MCF 10A (cell line): ENCODE measurements at regions not wholly inside any gene's neighbourhood (a gene's known extent, or its start where the extent isn't known, plus 50 kb on each side); places are given as distances from the start of the nearest gene placed in this dataset.

Experiments
- BruUV-seq: library from RNA; stranded (reverse); fragments of 400-500 nt; replicated peaks from 2 replicates; lab custom pipeline; 2021; lab: Mats Ljungman, UMichigan
- CTCF ChIA-PET: fragments of 300-600 bp; sonication (Branson Sonifier 250); formaldehyde crosslinking; extraction: SDS; loops from one replicate; lab custom pipeline; 2021; ENCODE audit warnings: antibody characterized with exemption, inconsistent platforms; lab: Yijun Ruan, JAX
- POLR2A ChIA-PET: fragments of 300-600, 350-650 bp; sonication (Branson Sonifier 250); formaldehyde crosslinking; extraction: SDS; loops from one replicate; lab custom pipeline; 2020; ENCODE audit warnings: antibody characterized with exemption, inconsistent platforms; lab: Yijun Ruan, JAX
- DNase-seq: peaks from one replicate; pipeline ENCODE4 v3.0.0-alpha.2; 2018; ENCODE audit not compliant: unreplicated experiment
- H3K27ac Mint-ChIP-seq: one replicate; pipeline ENCODE4 v1.8.0; 2022; ENCODE audit warnings: mild to moderate bottlenecking, low read depth, mixed read lengths; ENCODE audit not compliant: unreplicated experiment
- H3K27me3 Mint-ChIP-seq: one replicate; pipeline ENCODE4 v1.8.0; 2022; ENCODE audit warnings: mixed read lengths; ENCODE audit not compliant: insufficient read depth, unreplicated experiment
- H3K36me3 Mint-ChIP-seq: one replicate; pipeline ENCODE4 v1.8.0; 2022; ENCODE audit warnings: mild to moderate bottlenecking, moderate library complexity, mixed read lengths; ENCODE audit not compliant: insufficient read depth, unreplicated experiment
- H3K4me1 Mint-ChIP-seq: one replicate; pipeline ENCODE4 v1.8.0; 2022; ENCODE audit warnings: mixed read lengths; ENCODE audit not compliant: insufficient read depth, unreplicated experiment
- H3K4me3 Mint-ChIP-seq: one replicate; pipeline ENCODE4 v1.8.0; 2022; ENCODE audit warnings: mild to moderate bottlenecking, moderate library complexity, mixed read lengths; ENCODE audit not compliant: unreplicated experiment
- H3K9me3 Mint-ChIP-seq: one replicate; pipeline ENCODE4 v1.8.0; 2022; ENCODE audit warnings: mixed read lengths; ENCODE audit not compliant: unreplicated experiment
- intact Hi-C: fragments of 100-400 bp; cut with micrococcal nuclease; formaldehyde crosslinking; loops from 2 replicates; pipeline ENCODE4 v1.14.1; 2022
- TF ChIP-seq, protein P1 (sequence below): fragments of 200-600 bp; IDR thresholded peaks from one replicate; pipeline ENCODE4 v1.8.0; 2022; ENCODE audit warnings: antibody characterized with exemption, mild to moderate bottlenecking; ENCODE audit not compliant: unreplicated experiment

DNA sequence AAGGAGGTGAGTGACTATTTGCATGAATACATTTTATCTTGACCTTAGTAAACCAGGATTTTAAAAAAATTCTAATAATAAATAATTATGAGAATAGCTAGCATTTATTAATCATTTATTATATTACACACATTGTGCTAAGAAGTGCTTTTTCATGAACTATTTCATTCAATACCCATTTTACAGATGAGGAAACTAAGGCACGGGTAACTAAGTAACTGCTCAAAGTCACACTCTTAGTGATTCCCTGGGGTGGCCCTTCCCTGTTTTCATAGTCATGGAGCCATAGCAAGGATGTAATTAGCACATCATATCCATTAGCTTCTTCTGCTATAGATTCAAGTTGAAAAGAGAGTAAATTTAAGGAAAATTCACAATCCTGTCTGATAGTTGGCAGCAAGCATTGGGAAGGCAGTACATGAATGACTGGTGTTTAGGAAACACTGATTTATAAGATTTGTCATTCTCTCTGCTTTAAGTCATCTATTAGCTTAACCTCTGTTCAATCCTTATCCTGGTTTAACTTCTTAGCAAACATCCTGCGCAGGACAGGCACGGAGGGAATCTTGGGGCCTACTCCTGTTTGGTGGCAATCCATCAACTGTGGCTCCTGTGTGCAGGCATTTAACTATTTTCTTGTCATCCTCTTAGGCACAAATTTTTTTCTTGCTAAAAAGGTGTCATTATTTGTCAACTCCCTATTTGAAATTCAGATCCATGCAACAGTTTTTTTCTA is 68.3 kb downstream of the RIN2 start:
- Mint-ChIP-seq H3K27me3 (no peaks in the 10 kb centered on the region), H3K27ac (no peak overlapping the region), H3K36me3 (peaks cover 1% of the 10 kb centered on the region), H3K4me3 (no peak overlapping the region), H3K4me1 (peaks cover 22% of the 10 kb centered on the region), H3K9me3 (no peaks in the 10 kb centered on the region)
- TF ChIP-seq, protein P1, sequence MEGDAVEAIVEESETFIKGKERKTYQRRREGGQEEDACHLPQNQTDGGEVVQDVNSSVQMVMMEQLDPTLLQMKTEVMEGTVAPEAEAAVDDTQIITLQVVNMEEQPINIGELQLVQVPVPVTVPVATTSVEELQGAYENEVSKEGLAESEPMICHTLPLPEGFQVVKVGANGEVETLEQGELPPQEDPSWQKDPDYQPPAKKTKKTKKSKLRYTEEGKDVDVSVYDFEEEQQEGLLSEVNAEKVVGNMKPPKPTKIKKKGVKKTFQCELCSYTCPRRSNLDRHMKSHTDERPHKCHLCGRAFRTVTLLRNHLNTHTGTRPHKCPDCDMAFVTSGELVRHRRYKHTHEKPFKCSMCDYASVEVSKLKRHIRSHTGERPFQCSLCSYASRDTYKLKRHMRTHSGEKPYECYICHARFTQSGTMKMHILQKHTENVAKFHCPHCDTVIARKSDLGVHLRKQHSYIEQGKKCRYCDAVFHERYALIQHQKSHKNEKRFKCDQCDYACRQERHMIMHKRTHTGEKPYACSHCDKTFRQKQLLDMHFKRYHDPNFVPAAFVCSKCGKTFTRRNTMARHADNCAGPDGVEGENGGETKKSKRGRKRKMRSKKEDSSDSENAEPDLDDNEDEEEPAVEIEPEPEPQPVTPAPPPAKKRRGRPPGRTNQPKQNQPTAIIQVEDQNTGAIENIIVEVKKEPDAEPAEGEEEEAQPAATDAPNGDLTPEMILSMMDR, result no peak
- no TSS peak for BruUV-seq
- intact Hi-C loops, result no loop called here
- DNase-seq, result no peak
- ChIA-PET CTCF (interaction anchor here (0.5 to 7.2 kb wide), 18 partner anchors 10 to 1624 kb away, joined by 3 to 92 read pairs (median 7); no protein-coding TSS in a partner anchor), POLR2A (interaction anchor here (0.9 to 4.4 kb wide), 7 partner anchors 9 to 168 kb away, joined by 3 to 24 read pairs (median 8); no protein-coding TSS in a partner anchor)

DNA sequence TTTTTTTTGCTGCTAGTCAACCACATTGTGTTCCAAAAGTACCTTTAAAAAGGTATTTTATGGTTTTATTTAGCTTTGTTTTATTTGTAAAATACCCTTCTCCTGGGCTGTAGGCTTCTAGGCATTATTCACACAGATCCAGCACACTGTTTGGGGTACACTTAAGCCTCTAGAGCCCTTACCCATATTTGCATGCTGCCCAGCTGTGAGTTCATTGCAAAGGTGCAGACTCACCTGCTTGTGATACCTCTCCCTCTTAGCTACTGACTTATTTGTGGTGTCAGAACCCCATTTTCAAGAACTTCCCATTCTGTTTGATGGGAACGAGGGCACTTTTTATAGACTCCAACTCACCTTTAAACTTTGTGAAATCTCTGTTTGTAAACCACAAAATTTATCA is 69.8 kb downstream of the RIN2 start:
- intact Hi-C loops, result loop anchor here (1.0 kb wide), 3 partner anchors 43 to 140 kb away; no protein-coding TSS in a partner anchor
- peak overlapping the region; percentile 9 for H3K4me3 Mint-ChIP-seq
- CTCF ChIA-PET, result interaction anchor here (0.5 to 7.2 kb wide), 55 partner anchors 11 to 1220 kb away, joined by 3 to 92 read pairs (median 5); partner anchors contain the start of gene RIN2
- no peak for DNase-seq
- TF ChIP-seq, protein P1, result no peak
- no peaks in the 10 kb centered on the region for H3K9me3 Mint-ChIP-seq
- H3K4me1 Mint-ChIP-seq, result peaks cover 17% of the 10 kb centered on the region
- no TSS peak for BruUV-seq
- H3K27me3 Mint-ChIP-seq, result no peaks in the 10 kb centered on the region
- POLR2A ChIA-PET, result interaction anchor here (0.6 to 4.4 kb wide), 18 partner anchors 9 to 172 kb away, joined by 3 to 24 read pairs (median 4); no protein-coding TSS in a partner anchor
- H3K36me3 Mint-ChIP-seq, result no peaks in the 10 kb centered on the region
- H3K27ac Mint-ChIP-seq, result peak overlapping the region; percentile 60

DNA sequence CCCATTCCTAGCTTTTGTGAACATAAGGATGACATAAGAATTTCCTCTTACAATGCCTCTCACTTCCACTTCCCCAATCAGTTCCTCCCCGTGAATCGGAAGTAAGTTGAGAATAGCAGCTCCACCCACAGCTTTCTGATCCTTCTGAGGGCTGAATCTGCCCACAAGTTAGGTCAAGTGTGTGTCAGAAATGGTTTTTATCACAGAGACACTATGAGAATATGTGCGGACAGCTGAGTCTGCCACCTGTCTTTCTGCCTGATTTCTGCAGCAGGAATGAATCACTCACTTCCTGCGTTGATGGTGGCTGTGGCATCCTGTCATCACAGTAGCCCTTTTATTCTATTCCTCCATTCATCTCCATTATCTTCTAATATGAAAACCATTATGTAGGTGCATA is 70.2 kb downstream of the RIN2 start:
- CTCF ChIA-PET, result interaction anchor here (0.5 to 7.2 kb wide), 55 partner anchors 10 to 1220 kb away, joined by 3 to 92 read pairs (median 5); partner anchors contain the start of gene RIN2
- intact Hi-C loops, result loop anchor here (1.0 kb wide), 3 partner anchors 43 to 140 kb away; no protein-coding TSS in a partner anchor
- H3K4me1 Mint-ChIP-seq, result peaks cover 17% of the 10 kb centered on the region
- POLR2A ChIA-PET, result interaction anchor here (0.6 to 4.4 kb wide), 18 partner anchors 9 to 171 kb away, joined by 3 to 24 read pairs (median 4); no protein-coding TSS in a partner anchor
- no peaks in the 10 kb centered on the region for H3K9me3 Mint-ChIP-seq
- peak overlapping the region; percentile 60 for H3K27ac Mint-ChIP-seq
- BruUV-seq, result no TSS peak
- no peaks in the 10 kb centered on the region for H3K36me3 Mint-ChIP-seq
- H3K27me3 Mint-ChIP-seq, result no peaks in the 10 kb centered on the region
- TF ChIP-seq, protein P1, result peak; percentile 46
- peak; percentile 72 for DNase-seq
- peak overlapping the region; percentile 9 for H3K4me3 Mint-ChIP-seq

DNA sequence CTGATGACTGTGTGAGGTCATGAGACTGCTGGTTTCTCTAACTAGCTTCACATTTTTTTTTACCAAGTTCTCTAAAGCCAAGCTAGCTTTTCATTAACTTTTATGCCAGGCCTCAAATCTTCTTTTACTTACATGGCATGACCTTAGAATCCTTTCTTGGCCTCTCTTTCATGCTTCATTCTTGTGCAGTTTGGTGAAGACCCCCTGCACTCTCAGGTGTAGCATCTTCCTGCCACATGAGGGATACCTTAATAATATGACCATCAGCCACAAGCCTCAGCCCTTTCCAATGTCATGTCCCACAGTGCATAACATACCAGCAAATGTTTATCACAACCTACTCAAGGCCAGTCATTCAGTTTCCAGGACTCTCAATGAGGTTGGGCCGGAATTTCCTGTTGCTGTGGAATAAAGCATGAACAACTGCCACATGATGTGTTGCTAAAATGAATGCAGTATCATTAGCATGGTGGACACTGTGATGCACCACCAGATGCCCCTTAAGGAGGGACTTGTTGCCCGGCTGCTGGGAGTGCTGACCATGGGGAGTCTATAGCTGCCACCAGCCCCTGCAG is 72.2 kb downstream of the RIN2 start:
- ChIA-PET POLR2A (interaction anchor here (0.6 kb wide), 1 partner anchor 1334 kb away, joined by 3 read pairs; no protein-coding TSS in a partner anchor), CTCF (interaction anchor here (0.6 to 7.2 kb wide), 8 partner anchors 10 to 1975 kb away, joined by 3 to 92 read pairs (median 4); no protein-coding TSS in a partner anchor)
- no peak for DNase-seq
- intact Hi-C loops, result no loop called here
- Mint-ChIP-seq H3K4me1 (peaks cover 9% of the 10 kb centered on the region), H3K27me3 (no peaks in the 10 kb centered on the region), H3K4me3 (no peak overlapping the region), H3K27ac (no peak overlapping the region), H3K36me3 (no peaks in the 10 kb centered on the region), H3K9me3 (no peaks in the 10 kb centered on the region)
- no TSS peak for BruUV-seq
- TF ChIP-seq, protein P1, result no peak
